Chondrocyte (in vitro differentiated cells): ENCODE measurements at regions not wholly inside any gene's neighbourhood (a gene's known extent, or its start where the extent isn't known, plus 50 kb on each side); places are given as distances from the start of the nearest gene placed in this dataset.
A peak's percentile ranks its signal among the peaks of the same experiment; 100 is the strongest.

Experiments used
- DNase-seq: peaks from one replicate; pipeline ENCODE4 v3.0.0; 2021; ENCODE audit warnings: mixed read lengths, low spot score
- H3K27ac Mint-ChIP-seq: one replicate; pipeline ENCODE4 v1.8.0; 2021; ENCODE audit warnings: mild to moderate bottlenecking, moderate library complexity, mixed read lengths; ENCODE audit not compliant: unreplicated experiment
- H3K27me3 Mint-ChIP-seq: 2 replicates; pipeline ENCODE4 v1.8.0; 2021; ENCODE audit warnings: low read depth, mixed read lengths
- H3K36me3 Mint-ChIP-seq: 2 replicates; pipeline ENCODE4 v1.8.0; 2021; ENCODE audit warnings: low read depth, mixed read lengths
- H3K4me1 Mint-ChIP-seq: 2 replicates; pipeline ENCODE4 v1.8.0; 2021; ENCODE audit warnings: low read depth, mild to moderate bottlenecking, mixed read lengths
- H3K4me3 Mint-ChIP-seq: one replicate; pipeline ENCODE4 v1.8.0; 2021; ENCODE audit warnings: mild to moderate bottlenecking, moderate library complexity, mixed read lengths; ENCODE audit not compliant: unreplicated experiment
- H3K9me3 Mint-ChIP-seq: 2 replicates; pipeline ENCODE4 v1.8.0; 2021; ENCODE audit warnings: low read depth, mixed read lengths
- TF ChIP-seq, protein P1 (sequence below): fragments of 200-600 bp; sonication (generic); IDR thresholded peaks from 2 replicates; pipeline ENCODE4 v1.5.0; 2021; ENCODE audit warnings: antibody characterized with exemption, mild to moderate bottlenecking, moderate library complexity

DNA sequence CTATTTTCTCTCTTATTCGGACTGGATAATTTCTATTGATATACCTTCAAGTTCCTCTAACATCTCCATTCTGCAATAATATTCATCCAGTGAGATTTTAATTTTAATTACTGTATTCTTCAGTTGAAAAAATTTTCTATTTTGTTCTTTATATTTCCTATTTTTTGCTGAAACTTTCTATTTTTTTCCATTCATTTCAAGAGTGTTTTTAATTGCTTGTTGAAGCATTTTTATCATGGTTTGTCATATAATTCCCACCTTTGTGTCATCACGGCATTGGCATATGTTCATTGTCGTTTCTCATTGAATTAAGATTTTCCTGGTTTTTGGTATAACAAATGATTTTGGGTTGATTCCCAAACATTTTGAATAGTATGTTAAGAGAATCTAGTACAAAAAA, 214.9 kb upstream of the HDDC2 start:
- no peaks in the 10 kb centered on the region for H3K27me3 Mint-ChIP-seq
- peaks cover 23% of the 10 kb centered on the region for H3K9me3 Mint-ChIP-seq
- no peak for DNase-seq
- peaks cover 3% of the 10 kb centered on the region for H3K36me3 Mint-ChIP-seq
- TF ChIP-seq, protein P1, sequence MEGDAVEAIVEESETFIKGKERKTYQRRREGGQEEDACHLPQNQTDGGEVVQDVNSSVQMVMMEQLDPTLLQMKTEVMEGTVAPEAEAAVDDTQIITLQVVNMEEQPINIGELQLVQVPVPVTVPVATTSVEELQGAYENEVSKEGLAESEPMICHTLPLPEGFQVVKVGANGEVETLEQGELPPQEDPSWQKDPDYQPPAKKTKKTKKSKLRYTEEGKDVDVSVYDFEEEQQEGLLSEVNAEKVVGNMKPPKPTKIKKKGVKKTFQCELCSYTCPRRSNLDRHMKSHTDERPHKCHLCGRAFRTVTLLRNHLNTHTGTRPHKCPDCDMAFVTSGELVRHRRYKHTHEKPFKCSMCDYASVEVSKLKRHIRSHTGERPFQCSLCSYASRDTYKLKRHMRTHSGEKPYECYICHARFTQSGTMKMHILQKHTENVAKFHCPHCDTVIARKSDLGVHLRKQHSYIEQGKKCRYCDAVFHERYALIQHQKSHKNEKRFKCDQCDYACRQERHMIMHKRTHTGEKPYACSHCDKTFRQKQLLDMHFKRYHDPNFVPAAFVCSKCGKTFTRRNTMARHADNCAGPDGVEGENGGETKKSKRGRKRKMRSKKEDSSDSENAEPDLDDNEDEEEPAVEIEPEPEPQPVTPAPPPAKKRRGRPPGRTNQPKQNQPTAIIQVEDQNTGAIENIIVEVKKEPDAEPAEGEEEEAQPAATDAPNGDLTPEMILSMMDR = no peak
- no peak overlapping the region for H3K4me3 Mint-ChIP-seq
- H3K4me1 Mint-ChIP-seq = peaks cover 19% of the 10 kb centered on the region
- H3K27ac Mint-ChIP-seq = no peak overlapping the region

DNA sequence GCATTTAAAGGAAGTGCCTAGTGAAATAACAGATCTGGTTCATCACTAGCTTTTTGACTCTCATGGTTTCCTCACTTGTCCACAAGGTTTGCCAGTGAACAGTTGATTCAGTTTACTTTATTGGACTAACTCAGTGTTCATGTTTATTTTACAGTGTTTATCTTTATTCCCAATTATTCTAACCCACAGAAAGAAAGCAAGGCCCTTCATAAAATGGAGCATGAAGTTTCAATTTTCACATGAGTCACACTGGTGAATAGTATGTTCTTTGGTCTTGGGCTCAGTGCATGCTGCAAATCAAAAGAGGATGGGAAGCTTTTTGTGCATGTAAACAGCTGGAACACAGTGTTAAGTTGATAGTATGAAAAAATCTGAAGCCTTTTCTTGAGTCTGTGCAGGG, 217.6 kb upstream of the HDDC2 start:
- TF ChIP-seq, protein P1 = no peak
- no peak for DNase-seq
- H3K27me3 Mint-ChIP-seq = no peaks in the 10 kb centered on the region
- peaks cover 23% of the 10 kb centered on the region for H3K4me1 Mint-ChIP-seq
- no peak overlapping the region for H3K4me3 Mint-ChIP-seq
- peaks cover 16% of the 10 kb centered on the region for H3K9me3 Mint-ChIP-seq
- peak overlapping the region; percentile 13 for H3K27ac Mint-ChIP-seq
- H3K36me3 Mint-ChIP-seq = peaks cover 3% of the 10 kb centered on the region

DNA sequence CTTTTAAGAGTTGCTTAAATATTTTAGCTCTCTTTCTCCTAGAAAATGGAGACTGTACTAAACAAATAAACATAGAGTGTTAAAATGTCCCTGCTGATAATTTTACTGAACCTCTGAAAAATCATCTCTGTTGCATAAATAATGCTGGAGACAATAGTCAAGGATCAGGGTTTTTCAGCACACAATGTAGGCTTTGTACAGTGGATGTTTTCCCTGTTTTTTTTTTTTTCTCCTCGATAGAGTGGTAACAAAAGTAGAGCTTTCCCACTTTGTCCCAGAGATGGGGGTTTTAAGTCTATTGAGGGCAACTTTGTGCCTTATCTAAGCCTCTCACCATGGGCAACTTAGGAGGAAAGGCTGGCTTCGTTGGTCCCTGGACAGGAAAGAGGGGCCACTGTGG, 222.6 kb upstream of the HDDC2 start:
- TF ChIP-seq, protein P1 = no peak
- Mint-ChIP-seq H3K27ac (no peak overlapping the region), H3K36me3 (no peaks in the 10 kb centered on the region), H3K4me3 (no peak overlapping the region), H3K27me3 (no peaks in the 10 kb centered on the region), H3K4me1 (peaks cover 37% of the 10 kb centered on the region), H3K9me3 (no peaks in the 10 kb centered on the region)
- DNase-seq = no peak

DNA sequence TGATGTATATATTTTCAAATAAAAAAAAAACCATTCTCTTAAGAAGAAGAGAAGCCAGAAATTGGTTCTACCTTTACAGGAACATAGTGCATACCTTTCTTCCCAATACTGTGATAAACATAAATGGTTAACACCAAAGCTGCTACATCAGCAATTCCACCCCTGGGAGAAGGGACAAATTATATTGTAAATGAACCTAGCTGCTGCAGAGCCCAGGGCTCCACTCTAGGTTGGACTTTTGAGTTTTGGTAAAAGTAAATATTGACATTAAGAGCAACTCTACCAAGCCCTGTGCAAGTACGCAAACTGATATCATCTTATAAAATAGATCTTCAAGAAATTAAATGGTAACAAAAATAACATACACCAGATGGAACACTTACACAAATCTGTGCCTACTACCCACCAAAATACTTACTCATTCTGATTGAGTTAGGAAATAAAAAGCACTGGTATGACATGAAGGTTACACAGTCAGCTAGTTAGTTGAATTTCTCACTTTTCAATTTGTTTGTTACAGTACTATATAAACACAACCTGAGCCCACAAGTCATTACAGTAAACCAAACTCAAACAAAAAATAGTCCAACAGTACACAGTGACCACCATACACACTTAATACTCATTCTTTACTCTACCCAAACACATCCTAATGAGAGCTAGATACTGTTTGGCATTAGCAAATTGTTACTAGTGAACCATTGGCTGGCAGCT, 223.3 kb upstream of the HEY2 start:
- no peaks in the 10 kb centered on the region for H3K36me3 Mint-ChIP-seq
- no peak for DNase-seq
- H3K4me3 Mint-ChIP-seq = no peak overlapping the region
- H3K27ac Mint-ChIP-seq = no peak overlapping the region
- H3K27me3 Mint-ChIP-seq = no peaks in the 10 kb centered on the region
- TF ChIP-seq, protein P1 = no peak
- H3K9me3 Mint-ChIP-seq = no peaks in the 10 kb centered on the region
- peaks cover 38% of the 10 kb centered on the region for H3K4me1 Mint-ChIP-seq

DNA sequence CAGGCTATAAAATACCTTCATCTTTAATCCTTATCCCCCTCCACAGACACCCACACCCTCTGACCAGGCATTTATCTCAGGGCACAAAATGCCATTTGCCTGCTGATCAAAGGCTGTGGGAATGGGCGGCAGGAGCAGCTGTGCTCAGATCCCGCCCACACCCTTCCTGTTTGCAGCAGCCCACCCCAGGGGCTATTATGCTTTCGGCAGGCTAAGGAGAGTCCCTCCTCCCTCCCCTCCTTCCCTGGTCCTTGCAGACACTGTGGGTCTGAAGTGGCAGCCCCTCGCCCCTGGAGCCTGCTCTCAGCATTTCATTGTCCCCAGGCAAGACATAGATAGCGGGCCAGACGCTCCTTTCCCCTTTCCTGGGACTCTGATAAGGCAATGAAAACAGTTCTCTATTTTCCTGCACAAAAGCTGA, 220.8 kb upstream of the HEY2 start:
- Mint-ChIP-seq H3K9me3 (no peaks in the 10 kb centered on the region), H3K27ac (no peak overlapping the region), H3K4me3 (no peak overlapping the region), H3K4me1 (peaks cover 49% of the 10 kb centered on the region), H3K36me3 (no peaks in the 10 kb centered on the region), H3K27me3 (no peaks in the 10 kb centered on the region)
- TF ChIP-seq, protein P1 = no peak
- no peak for DNase-seq
